ENCODE measurements at regions not wholly inside any gene's neighbourhood (a gene's known extent, or its start where the extent isn't known, plus 50 kb on each side); places are given as distances from the start of the nearest gene placed in this dataset.

DNA sequence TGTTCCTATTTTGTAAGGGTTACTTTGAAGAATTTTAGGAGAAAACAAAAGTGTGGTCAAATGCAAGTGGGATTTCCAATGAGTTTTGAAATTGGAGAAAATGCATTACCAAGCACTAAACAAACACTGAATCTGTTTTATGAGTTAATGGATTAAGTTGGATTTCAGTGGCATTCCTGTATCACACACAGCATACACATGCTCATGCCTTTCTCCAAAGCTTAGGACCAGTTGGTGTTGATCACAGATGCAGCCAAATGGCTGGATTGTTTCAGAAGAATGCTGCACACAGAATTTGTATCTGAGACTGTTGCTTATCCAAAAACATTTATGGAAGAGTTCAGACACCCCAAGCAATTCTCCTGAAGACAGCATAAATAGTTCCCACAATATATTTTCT is 611.1 kb downstream of the ACTL7B start:
- Histone ChIP-seq H3K4me2 (no peak overlapping the region), H3K36me3 (no peaks in the 10 kb centered on the region), H3K9ac (no peak overlapping the region), H3K4me3 (no peak overlapping the region), H4K20me1 (no peaks in the 10 kb centered on the region), H3K4me1 (no peaks in the 10 kb centered on the region), H3K9me3 (replicated peaks in 1 of 11) (no peaks in the 10 kb centered on the region), H3K27ac (no peak overlapping the region), H3K27me3 (no peaks in the 10 kb centered on the region)
- no peak for TF ChIP-seq Cebpa-rat (IDR thresholded peaks at IDR 0.05)

DNA sequence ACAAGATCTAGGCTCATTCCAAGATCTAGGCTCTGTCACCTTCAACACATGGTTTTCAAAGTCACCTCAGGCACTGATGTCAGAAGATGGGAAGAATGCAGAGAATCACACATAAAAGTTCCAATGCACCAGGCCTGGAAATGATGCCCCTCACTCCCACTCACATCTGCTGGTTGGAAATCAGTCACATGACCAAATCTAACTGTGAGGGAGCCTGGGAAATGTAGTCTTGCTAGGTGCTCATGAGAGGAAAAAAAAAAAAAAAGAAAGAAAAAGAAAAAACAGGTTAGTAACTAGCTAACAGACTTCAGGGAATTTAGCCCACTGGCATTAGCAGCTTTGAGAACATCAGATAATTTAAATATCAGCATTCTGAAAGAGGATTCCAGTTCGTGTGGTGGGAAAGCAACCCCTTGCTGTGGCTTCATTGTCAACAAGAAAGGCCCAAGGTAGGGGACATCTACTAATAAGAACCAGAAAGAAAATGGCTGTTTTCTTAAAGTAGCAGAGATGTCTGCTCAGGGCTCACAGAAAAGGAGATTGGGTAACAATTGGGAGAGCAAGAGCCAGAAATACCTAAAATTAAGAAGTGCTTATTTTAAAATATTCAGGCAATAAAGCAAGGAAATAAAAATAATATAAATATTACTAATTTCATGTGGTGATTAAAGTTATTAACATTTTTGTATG is 614.3 kb downstream of the ACTL7B start:
- peaks cover 0 to 10% (median 0%) of the 10 kb centered on the region in 11 experiments; a peak in 6 of 22 replicates for H3K9me3 ChIP-seq (replicated peaks in 1 of 11)
- no peak for TF ChIP-seq Cebpa-rat (IDR thresholded peaks at IDR 0.05)
- H3K4me3 ChIP-seq: no peak overlapping the region
- H3K27me3 ChIP-seq: no peaks in the 10 kb centered on the region
- no peaks in the 10 kb centered on the region for H4K20me1 ChIP-seq
- H3K36me3 ChIP-seq: no peaks in the 10 kb centered on the region
- no peaks in the 10 kb centered on the region for H3K4me1 ChIP-seq
- no peak overlapping the region for H3K9ac ChIP-seq
- H3K4me2 ChIP-seq: no peak overlapping the region
- H3K27ac ChIP-seq: no peak overlapping the region

DNA sequence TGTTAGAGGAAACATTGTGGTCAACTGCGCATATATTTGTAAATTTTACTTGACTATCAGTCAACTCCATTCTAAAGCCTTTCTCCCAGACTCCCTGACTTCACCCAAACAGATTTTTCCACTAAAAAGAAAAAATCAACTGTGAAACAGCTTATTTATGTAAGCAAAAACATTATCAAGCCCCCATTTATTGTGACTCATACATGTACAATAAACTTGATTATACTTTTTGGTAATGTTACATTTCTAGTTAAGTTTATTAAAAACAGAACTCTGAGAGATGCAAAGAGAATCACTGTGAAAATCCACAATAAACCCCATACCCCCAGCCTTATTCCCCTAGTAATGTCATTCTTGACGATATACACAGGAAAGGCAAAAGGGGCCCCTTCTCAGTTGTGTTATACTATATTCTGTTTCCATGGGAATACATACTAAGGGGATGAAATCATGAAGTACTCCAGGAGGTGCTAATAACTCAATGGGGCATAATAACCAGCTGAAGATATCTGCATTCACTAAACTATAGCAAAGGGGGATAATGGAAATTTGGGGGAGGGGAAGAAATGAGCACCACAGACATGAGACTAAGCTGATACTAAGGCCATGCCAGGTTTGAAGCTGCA is 616.0 kb downstream of the ACTL7B start:
- Histone ChIP-seq H3K9ac (no peak overlapping the region), H3K4me1 (no peaks in the 10 kb centered on the region), H3K27me3 (no peaks in the 10 kb centered on the region), H3K36me3 (no peaks in the 10 kb centered on the region), H3K4me3 (no peak overlapping the region), H3K27ac (no peak overlapping the region), H4K20me1 (no peaks in the 10 kb centered on the region), H3K9me3 (replicated peaks in 1 of 11) (peaks cover 0 to 10% (median 0%) of the 10 kb centered on the region in 11 experiments; a peak in 6 of 22 replicates), H3K4me2 (no peak overlapping the region)
- TF ChIP-seq Cebpa-rat (IDR thresholded peaks at IDR 0.05): no peak

DNA sequence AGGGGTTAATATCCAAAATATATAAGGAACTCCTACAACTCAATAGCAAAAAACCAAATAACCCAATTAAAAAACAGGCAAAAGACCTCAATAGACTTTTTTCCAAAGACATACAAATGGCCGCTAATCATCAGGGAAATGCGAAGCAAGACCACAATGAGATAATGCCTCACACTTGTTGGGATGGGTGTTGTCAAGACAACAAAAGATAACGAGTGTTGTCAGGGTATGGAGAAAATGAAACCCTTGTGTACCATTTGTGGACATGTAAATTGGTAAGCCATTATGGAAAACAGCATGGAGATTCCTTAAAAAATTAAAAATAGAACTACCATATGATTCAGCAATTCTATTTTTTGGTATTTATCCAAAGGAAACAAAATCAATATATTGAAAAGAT is 620.2 kb downstream of the ACTL7B start:
- no peaks in the 10 kb centered on the region for H3K27me3 ChIP-seq
- H3K4me1 ChIP-seq: no peaks in the 10 kb centered on the region
- H3K9ac ChIP-seq: no peak overlapping the region
- no peak overlapping the region for H3K27ac ChIP-seq
- H4K20me1 ChIP-seq: no peaks in the 10 kb centered on the region
- no peak overlapping the region for H3K4me2 ChIP-seq
- no peaks in the 10 kb centered on the region for H3K36me3 ChIP-seq
- peaks cover 0 to 10% (median 0%) of the 10 kb centered on the region in 11 experiments; a peak in 6 of 22 replicates for H3K9me3 ChIP-seq (replicated peaks in 1 of 11)
- TF ChIP-seq Cebpa-rat (IDR thresholded peaks at IDR 0.05): no peak
- no peak overlapping the region for H3K4me3 ChIP-seq

DNA sequence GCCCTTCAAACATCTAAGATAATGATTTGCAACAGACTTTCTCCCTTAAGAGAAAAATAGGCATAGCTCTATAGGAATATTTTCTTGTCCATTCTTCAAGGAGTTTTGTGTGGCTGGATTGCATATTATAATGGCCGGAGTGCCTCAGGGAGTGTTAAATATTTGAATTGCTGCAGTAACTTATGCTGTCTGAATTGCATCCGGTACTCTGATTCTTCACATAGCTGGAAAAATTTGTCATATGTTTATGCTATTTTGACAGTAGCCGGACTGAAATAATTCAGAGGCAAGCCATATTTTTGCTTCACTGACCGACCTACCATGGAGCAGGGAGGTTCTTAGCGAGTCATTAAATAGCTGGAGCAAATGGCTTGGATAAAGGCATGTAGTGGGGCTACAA is 621.0 kb downstream of the ACTL7B start:
- Histone ChIP-seq H3K4me1 (no peaks in the 10 kb centered on the region), H3K36me3 (no peaks in the 10 kb centered on the region), H4K20me1 (no peaks in the 10 kb centered on the region), H3K4me3 (no peak overlapping the region), H3K27me3 (no peaks in the 10 kb centered on the region), H3K27ac (no peak overlapping the region), H3K9me3 (replicated peaks in 1 of 11) (peaks cover 0 to 16% (median 0%) of the 10 kb centered on the region in 11 experiments; a peak in 7 of 22 replicates), H3K9ac (no peak overlapping the region), H3K4me2 (no peak overlapping the region)
- no peak for TF ChIP-seq Cebpa-rat (IDR thresholded peaks at IDR 0.05)

DNA sequence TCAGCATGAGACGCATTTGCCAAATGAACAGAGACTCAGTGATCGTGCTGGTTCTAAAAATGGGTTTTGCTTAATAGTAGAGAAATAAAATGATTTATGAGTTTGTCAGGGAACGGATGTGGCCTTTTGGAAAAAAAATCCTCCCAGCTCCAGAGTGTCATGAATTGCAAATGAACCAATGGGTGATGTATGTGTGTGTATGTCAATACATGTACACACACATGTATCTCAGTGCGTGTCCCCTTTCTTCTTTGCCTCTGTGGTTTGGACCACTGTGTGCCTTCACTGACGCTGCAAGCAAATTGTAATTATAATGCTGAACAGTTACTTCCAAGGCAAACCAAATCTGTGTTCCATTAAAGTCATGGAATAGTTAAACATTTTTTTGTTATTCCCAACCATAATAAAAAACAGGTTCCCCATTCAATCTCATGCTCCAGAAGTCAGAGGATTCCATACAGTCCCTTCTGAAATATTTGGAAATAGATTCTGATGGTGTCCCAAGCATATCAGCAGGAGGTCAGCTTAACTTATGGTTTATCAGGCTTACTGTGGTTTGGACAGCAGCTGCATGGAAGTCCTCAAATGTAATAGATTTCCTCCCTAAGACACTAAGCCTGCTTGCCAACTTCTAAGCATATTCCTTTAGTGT is 630.5 kb downstream of the ACTL7B start:
- no peak overlapping the region for H3K27ac ChIP-seq
- no peak for TF ChIP-seq Cebpa-rat (IDR thresholded peaks at IDR 0.05)
- no peaks in the 10 kb centered on the region for H3K4me1 ChIP-seq

DNA sequence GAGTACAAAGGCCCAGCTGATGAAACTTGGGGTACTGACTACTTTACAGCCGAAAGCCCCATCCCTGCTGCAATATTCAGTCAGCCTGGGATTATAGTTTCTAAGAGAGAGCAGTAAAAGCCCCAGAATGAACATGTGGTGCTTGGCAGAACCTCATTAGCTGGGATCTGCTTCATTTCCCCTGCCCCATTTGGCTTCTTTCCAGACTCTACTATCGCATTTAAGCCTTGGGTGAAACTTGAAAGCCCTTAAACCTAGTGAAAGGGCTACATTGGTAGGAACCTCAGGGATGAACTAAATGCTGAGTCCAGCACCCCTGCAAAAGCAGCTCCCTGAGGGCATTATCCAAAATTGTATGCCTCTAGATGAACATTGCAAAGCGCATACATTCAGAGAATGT is 631.1 kb downstream of the ACTL7B start:
- no peaks in the 10 kb centered on the region for H4K20me1 ChIP-seq
- H3K9ac ChIP-seq: no peak overlapping the region
- no peak overlapping the region for H3K4me3 ChIP-seq
- no peak for TF ChIP-seq Cebpa-rat (IDR thresholded peaks at IDR 0.05)
- no peaks in the 10 kb centered on the region for H3K27me3 ChIP-seq
- H3K27ac ChIP-seq: no peak overlapping the region
- H3K9me3 ChIP-seq (replicated peaks in 1 of 11): peaks cover 0 to 19% (median 0%) of the 10 kb centered on the region in 11 experiments; a peak in 5 of 22 replicates
- H3K36me3 ChIP-seq: no peaks in the 10 kb centered on the region
- H3K4me2 ChIP-seq: no peak overlapping the region
- no peaks in the 10 kb centered on the region for H3K4me1 ChIP-seq

More for the DNA sequence above, 630.5 kb downstream of the ACTL7B start:
- Histone ChIP-seq H3K9me3 (replicated peaks in 1 of 11) (peaks cover 0 to 24% (median 0%) of the 10 kb centered on the region in 11 experiments; a peak in 5 of 22 replicates), H3K36me3 (no peaks in the 10 kb centered on the region), H3K27me3 (no peaks in the 10 kb centered on the region), H3K9ac (no peak overlapping the region), H4K20me1 (no peaks in the 10 kb centered on the region), H3K4me2 (no peak overlapping the region), H3K4me3 (no peak overlapping the region)

DNA sequence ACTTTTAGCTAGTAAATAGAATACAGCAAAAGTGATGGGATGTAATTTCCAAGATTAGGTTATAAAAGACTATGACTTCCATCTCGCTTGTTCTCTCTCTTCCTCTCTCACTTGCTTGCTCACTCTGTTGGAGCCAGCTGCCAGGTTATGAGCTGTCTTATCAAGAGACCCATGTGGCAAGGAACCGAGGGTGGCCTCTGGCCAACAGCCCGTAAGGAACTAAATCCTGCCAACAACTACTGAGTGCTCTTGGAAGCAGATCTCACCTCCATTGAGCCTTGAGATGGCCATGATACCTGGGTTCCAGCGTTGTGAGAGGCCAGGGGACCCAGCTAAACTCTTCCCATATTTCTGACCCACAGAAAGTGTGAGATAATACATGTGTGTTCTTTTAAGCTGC is 636.1 kb downstream of the ACTL7B start:
- H3K27ac ChIP-seq: no peak overlapping the region
- H3K9ac ChIP-seq: no peak overlapping the region
- H3K27me3 ChIP-seq: no peaks in the 10 kb centered on the region

DNA sequence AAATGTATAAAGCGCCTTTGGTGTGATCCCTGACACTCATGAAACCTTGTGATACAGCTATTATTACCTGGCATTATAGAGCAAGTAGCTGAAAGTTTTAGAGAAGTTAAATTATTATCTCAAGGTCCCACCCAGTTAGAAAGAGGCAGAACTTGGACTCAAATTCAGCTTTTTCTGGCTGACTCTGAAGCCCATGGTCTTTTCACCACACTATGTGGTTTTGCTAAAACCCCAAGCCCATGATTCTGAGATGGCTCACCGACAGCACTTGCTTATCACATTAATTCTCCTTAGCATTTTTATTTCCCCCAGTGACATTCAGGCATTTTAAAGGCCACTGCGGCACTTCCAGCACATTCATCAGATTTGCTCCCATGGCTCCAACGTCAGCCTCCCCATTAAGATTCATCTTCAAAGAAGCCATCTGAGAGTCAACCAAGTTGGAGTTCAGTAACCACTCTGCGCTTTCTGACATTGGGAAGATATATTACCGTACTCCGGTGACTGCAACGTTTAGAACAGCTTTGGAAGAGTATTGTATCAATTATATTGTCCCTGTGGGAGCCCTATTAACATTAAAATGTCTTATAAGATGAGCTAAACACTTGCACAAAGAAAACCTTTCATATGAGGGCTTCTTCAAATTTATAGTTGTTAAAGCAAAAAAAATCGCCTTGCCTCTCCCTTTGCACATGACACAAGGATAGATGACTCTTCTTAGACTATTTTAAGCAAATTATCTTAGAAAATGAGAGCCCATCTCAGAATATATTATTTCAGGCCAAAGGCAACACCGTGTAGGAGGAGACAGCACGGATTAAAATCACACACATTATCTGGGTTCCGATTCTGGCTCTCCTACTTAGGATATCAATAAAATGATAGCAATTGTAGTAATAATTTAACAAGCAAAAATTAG is 638.1 kb downstream of the ACTL7B start:
- H4K20me1 ChIP-seq: no peaks in the 10 kb centered on the region
- no peaks in the 10 kb centered on the region for H3K9me3 ChIP-seq (replicated peaks in 1 of 11)
- no peak overlapping the region for H3K4me3 ChIP-seq
- no peak overlapping the region for H3K4me2 ChIP-seq
- H3K36me3 ChIP-seq: no peaks in the 10 kb centered on the region
- H3K27ac ChIP-seq: no peak overlapping the region
- TF ChIP-seq Cebpa-rat (IDR thresholded peaks at IDR 0.05): no peak
- H3K4me1 ChIP-seq: peaks cover 0 to 13% (median 2%) of the 10 kb centered on the region in 10 experiments; a peak in 10 of 20 replicates
- H3K27me3 ChIP-seq: no peaks in the 10 kb centered on the region
- H3K9ac ChIP-seq: no peak overlapping the region

More for the DNA sequence above, 636.1 kb downstream of the ACTL7B start:
- Histone ChIP-seq H3K9me3 (replicated peaks in 1 of 11) (no peaks in the 10 kb centered on the region), H3K4me2 (no peak overlapping the region), H4K20me1 (no peaks in the 10 kb centered on the region), H3K4me1 (no peaks in the 10 kb centered on the region), H3K36me3 (no peaks in the 10 kb centered on the region), H3K4me3 (no peak overlapping the region)
- TF ChIP-seq Cebpa-rat (IDR thresholded peaks at IDR 0.05): no peak

Data from BLaER1 treated with 17β-estradiol and CSF1 and Interleukin-3, amounts not matched to agents 10 nM and 100 nM (cell line).